Smooth muscle cell of the brain vasculature (primary cell): ENCODE measurements at regions not wholly inside any gene's neighbourhood (a gene's known extent, or its start where the extent isn't known, plus 50 kb on each side); places are given as distances from the start of the nearest gene placed in this dataset.
"Not testable (repeated sequence)": the region's sequence is repeated elsewhere in the genome, so short reads cannot be mapped to it uniquely, and the experiment has no call there.

Experiments used
- DNase-seq: peaks from one replicate; pipeline ENCODE4 v3.0.0-alpha.2; 2012; ENCODE audit warnings: low read depth, low spot score

DNA sequence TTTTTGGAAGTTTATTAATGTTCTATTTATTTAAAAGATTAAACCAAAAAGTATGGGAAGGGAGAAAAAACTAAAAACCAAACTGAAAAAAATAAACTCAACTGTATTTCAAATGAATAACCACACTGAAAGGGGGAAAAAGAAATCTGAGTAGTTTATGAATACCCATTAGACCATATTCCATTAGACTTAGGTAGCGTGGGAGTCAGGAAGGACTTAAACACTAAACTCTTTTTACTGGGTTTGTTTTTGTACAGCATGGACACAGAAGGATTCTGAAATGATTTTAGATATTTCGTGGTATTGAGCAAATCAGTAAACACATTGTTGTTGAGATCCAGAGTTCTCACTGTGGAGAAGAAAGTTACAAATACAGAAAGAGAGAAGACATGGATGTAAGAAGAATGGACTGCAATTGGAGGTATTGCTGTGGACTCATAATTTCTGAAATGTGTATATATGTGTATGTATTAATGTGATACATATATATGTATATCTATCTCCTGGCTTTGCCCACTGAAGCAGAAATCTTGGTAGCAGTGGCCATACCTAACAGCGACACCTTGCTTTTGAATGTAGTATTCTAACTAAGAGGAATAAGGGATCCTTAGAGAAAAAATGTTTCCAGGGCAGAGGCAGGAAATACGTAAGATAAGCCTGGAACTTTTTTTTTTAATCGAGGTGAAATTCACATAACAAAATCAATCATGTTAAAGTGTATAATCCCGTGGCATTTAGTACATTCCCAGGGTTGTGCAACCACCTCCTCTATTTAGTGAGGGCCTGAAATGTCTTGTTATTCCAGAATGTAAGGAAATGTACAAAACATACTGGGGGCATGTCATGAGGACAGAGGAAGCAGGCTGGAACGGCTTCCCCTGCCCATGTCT lies 228.8 kb downstream of the SMARCA2 start:
- no peak for DNase-seq

- no peak for DNase-seq
These were observed 232.2 kb downstream of the SMARCA2 start for GRCh38 chr9:2247340-2247739.

DNA sequence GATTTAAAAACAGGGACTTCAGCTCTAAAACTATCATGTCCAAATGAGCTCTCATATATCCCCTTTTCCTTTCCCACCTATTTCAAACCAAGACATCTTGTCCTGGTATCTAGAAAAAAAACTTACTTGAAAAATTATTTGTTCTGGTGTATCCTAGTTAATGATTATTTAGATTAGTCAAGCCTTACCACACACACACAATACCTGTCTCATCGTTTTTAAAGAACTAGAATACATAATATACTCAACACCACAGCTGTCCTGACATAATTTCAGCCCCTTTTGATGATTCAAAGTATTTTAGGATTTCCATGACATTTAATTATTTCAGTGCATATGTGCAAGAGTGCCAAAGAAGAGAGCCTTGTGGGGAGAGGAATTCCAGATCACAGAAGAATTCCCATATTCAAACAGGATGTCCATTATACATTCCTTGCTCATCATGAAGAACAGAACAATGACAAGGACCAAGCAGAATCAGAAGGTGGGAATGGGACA lies 233.7 kb downstream of the SMARCA2 start:
- no peak for DNase-seq

DNA sequence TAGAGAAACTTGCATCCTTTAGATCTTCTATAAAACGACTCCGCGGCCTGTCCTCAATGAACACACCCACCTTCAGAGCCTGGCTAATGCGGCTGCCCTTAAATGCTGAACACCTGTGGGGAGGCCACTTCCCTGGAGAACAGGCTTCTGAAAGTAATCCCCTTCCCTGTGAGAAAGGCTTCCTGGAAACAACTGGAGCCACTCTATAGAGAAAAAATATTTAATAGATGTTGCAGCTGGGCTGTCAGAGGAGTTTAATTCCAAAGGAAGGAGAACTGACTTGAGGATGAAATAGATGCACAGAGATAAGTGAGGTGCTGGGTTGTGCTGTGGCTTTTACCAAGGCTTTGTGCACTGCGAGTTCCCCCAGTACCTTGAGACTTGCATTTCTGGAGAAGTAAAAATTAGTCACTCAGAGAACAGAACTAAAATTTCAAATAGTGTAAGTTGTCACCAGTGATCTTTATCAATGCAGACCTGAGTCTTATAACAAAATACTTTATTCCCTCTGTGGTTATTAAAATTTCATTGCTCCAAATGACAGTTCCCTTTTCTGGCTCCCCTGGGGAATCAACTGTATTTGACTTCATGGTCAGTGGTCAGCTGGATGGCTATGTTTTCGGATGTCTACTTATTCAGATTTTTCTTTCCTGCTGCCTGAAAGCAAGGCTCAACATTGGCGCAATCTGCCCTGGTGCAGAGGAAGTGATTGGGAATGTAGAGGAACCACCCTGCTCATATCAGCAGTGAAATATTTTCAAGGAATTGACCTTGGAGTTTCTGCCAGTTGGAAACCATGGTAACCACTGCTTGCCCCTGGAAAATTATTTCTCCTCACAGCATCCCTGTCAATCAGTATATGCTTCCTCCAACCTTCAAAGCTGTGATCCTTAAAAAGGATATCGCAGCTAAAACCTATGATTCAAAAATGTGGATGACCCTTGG lies 238.8 kb downstream of the SMARCA2 start:
- DNase-seq: no peak

GRCh38 chr9:2255128-2255527 lies 240.0 kb downstream of the SMARCA2 start:
- no peak for DNase-seq

DNA sequence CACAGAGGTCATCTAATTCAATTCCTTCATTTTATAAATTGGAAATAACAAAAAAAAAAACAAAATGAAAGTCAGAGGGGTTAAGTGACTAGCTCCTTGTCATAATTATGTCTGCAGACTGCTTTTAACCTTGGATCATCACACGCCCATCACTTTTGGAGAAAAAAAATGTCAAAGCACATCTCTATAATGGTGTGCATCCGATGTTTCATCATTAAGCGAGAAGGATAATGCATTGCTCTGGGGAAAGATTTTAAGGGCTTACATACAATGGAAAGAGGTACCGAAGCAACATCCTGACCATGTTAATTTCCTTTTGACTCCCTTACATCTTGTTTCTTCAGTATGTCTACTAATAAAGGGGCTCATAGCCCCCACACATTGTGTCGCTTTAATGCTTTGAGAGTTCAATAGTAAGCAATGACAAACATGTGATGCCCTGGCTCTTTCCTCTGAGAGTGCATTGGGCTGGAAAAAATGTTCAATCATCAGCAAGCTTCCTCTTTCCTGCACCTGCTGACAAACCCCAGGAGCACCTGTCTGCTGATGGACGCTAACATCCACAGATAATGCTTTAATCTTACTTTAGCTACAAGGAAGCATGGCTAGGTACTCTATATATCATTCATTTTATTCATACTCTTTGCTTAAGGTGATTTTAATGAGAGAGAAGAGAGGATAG lies 242.2 kb downstream of the SMARCA2 start:
- DNase-seq: no peak

DNA sequence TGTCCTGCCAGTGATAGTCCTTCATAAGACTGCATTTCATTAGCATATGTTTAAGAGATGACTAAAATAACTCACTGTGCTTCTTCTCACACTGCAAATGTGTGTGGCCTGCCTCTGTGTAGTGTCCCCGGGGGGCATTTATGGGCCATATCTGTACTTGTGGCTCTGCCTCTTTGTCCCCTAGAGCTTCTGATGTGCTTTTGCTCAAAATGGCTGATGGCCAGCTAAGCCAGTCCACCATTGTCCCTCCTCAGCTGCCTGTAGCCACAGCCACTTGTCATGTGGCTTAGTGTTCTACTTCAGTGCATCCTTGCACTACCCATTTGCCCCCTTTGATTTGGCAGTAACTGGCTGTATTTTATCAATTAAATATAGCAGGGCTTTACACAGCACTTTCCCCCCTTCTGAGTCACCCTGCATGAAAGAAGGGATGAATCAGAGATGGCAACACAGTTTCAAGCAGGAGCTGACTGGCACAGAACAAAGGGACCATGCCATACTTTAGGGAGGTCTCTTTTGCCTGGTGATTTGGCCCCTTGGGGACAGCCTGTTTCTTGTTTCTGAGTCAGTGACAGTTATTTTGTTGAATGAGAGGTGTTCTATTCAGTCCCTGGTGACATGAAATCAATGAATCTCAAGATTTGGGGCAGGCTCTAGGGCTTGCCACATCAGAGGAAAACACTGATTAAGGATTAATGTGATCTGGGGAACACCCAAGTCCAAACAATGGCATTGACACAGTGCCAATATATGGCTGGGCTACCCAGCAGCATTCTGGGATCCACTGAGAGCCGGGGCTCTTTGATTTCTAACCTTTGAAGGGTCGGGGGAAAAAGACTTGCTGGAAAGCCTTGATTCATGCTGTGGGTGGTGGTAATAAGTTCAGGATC lies 245.5 kb downstream of the SMARCA2 start:
- DNase-seq: no peak

DNA sequence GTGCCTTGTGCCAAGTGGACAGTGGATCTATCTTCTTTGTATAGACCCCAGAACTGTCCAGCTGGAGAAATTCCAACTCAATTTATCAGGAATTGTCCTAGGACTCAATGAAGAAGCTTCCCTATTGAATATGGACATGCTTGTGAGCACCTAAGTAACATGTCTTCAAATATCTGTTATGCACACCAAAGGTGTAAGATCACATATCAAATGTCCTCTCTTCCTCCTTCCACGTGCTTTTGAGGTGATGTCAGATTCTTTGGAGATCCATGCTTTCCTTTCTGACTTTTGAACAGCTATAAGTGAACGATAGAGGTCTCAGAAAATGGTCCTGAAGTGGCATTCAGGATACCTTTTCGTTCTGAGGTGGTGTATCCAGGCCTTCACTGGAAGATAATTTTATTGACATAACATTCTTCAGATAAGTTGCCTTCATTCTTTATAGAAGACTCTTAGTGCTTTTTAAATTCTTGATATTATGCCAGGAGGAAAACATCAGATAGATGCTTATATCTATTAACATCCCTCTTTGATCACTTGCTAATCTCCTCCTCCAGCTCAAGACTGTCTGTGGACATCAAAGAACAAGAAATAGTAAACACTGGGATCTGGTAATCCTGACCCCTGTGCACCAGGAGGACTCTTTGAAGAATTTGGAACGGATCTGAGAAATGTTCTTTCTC lies 246.4 kb downstream of the SMARCA2 start:
- DNase-seq: no peak

DNA sequence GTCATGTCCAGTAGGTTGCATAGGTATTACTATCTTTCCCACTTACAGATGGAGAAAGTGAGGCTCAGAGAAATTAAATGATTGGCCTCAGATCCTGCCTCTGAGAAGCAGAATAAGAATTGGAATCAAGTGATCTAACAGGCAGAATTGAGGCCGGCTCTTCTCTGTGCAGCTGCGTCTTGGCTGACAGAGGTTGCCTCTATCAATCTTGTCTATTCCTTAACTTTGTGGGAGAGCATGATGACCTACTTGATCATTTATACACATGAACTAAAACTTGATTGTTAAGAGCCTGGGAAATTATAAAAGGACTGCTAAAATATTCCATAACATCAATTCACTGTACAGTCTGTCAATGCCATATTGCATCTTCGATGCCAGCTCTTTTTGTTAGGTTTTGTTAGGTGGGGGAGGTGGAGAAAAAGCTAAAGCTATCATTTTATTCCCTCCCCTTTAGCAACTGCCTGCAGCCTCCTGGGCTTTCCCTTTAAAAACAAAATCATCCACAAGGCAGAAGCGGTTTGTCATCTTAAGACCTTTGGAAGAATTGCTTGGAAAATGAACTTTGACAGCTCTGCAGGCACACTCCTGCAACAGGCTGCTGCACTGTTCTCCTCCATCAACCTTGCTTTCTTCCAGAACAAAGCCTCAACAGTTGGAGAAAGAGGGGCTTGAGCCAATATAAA lies 247.4 kb downstream of the SMARCA2 start:
- no peak for DNase-seq

DNA sequence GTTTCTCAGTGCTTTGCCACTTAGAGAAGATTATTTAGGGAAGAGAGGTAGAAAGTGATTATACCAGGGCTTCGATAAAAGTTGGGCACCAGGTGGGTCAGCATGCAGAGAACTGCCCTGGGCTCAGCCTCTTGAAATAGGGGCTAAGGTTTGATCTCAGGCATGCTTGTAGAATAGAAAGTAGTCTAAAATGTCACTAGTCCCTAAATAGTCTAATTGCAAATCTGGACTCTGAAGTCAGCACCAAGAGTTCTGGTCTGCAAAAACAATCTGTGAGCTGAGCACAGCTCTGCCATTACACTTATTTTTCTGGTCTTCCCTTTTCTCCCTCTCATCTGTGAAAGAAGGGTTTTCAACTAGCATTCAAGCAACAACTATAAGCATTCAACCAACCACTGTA lies 248.0 kb downstream of the SMARCA2 start:
- no peak for DNase-seq

- no peak for DNase-seq
These were observed 248.5 kb downstream of the SMARCA2 start for GRCh38 chr9:2263665-2264064.

DNA sequence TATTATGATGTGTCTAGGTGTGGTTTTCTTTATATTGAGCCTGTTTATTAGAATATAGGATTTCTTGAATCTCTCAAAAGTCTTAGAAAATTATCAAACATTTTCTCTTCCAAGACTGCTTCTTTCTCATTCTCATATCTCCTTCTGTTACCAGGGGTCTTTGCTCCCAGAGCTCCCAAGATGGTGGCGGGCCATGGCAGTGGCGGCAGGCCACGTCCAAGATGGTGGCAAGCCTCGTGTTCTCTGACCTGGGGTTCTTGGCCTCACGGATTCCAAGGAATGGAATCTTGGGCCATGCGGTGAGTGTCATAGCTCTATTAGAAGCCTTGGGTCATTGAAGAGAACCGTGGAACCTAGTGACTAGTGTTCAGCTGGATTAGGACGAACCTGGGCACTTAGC lies 248.9 kb downstream of the SMARCA2 start:
- DNase-seq: no peak

DNA sequence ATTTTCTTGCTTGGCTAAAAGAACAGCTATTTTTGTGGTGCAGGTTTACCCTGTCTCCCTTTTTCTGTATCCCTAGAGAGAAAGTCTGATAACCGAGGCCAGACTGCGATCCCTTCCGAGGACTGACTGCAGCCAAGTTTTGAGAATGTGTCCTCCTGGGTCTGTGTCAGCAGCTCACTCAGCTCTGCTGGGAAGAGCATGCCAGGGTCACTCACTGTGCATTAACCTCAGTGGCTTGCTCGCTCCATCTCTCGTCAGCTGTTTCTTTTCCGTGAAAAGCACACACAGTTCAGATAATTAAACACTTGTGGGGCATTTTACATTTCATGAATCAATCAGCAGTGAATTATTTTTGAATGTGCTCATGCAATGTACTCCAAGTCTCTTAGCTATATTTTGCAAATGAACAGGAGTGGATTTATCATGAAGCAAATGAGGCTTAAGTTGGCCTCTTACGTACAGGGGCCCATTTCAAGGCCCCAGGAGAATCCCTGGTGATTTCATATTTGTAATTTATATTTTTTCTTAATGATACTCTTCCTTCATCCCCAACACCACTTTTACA lies 252.1 kb downstream of the SMARCA2 start:
- DNase-seq: no peak

GRCh38 chr9:2269778-2270177 lies 254.6 kb downstream of the SMARCA2 start:
- no peak for DNase-seq

DNA sequence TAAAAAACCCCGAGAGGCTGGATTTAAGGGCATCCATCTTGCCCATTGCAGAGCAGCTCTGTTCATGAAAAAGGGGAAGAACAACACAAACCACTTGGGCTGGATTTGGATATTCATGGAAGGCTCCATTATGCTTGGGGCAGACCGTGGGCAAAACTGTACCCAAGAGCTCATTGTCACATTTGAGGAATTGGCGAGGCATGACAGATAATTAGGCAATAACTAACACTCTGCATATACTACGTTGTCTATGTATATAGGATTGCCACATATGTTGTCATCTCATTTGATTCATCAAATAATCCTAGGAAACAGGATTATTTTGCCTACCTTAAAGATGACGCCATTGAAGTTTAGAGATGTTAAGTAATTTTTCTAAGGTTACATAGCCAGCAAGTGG lies 255.4 kb downstream of the SMARCA2 start:
- DNase-seq: no peak

DNA sequence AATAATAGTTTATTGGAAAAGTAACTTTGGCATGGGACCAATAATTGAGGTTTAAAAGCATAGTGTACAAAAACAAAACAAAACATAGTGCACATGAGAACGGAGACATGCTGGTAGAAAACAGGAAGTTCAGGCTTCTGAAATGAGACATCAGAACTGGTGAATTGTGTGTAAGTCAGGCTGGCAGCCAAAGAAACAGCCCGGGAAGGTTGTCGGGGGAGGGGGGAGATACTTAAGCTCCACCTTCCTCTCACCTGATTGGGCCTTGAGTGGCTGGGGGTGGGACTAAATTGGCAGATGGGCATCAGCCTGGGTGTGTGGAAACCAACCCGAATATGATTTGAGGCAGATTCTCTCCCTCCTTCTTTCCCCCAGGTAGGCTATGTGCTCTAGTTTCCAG lies 256.3 kb downstream of the SMARCA2 start:
- no peak for DNase-seq

DNA sequence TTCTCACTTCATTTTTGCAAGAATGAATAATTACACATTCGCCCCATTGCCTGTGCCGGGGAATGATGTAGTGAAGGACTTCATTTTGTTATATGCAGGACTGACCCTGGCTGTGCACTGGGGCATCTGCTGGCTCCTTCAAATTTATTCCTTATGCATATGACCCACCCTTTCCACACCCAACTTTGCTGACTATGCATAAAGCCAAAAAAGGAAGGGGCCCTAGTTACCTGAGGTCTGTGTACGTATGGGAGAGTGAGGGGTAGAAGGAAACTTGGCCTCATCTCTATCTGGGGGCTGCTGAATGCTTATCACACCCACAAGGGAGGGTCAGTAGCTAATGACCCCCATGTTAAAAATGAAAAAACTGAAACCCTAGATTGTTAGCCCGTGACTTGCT lies 259.6 kb downstream of the SMARCA2 start:
- DNase-seq: no peak

GRCh38 chr9:2276296-2276695 lies 261.1 kb downstream of the SMARCA2 start:
- DNase-seq: no peak

DNA sequence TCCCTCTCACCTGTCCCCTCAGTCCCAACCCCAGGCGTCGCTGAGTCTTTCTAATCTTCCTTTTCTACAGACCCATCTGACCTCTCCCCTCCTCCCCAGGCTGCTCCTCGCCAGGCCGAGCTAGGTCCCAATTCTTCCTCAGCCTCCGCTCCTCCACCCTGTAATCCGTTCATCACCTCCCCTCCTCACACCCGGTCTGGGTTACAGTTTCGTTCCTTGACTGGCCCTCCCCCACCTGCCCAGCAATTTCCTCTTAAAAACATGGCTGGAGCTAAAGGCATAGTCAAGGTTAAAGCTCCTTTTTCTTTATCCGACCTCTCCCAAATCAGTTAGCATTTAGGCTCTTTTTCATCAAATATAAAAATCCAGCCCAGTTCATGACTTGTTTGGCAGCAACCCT lies 262.0 kb downstream of the SMARCA2 start:
- not testable (repeated sequence) for DNase-seq
